Activated CD4-positive, alpha-beta T cell treated with anti-CD3 and anti-CD28 coated beads, Interleukin-2, amount 10 ng/mL, durations not matched to agents 7 days and 5 days (primary cell): ENCODE measurements at regions not wholly inside any gene's neighbourhood (a gene's known extent, or its start where the extent isn't known, plus 50 kb on each side); places are given as distances from the start of the nearest gene placed in this dataset.

Experiments used
- CTCF ChIA-PET: fragments of 350-600 bp; sonication (Branson Sonifier 250); formaldehyde crosslinking; loops from one replicate; lab custom pipeline; 2021; ENCODE audit warnings: antibody characterized with exemption; lab: Charles Lee
- POLR2A ChIA-PET: fragments of 350-600 bp; sonication (Branson Sonifier 250); formaldehyde crosslinking; loops from one replicate; lab custom pipeline; 2021; ENCODE audit warnings: antibody characterized with exemption; lab: Charles Lee
- DNase-seq: peaks from one replicate; pipeline ENCODE4 v3.0.0-alpha.2; 2020
- H3K27ac Mint-ChIP-seq: one replicate; pipeline ENCODE4 v1.8.0; 2021; ENCODE audit warnings: mild to moderate bottlenecking, moderate library complexity, mixed read lengths
- H3K27me3 Mint-ChIP-seq: one replicate; pipeline ENCODE4 v1.8.0; 2021; ENCODE audit warnings: mixed read lengths
- H3K36me3 Mint-ChIP-seq: one replicate; pipeline ENCODE4 v1.8.0; 2021; ENCODE audit warnings: low read depth, mixed read lengths
- H3K4me1 Mint-ChIP-seq: one replicate; pipeline ENCODE4 v1.8.0; 2021; ENCODE audit warnings: mixed read lengths
- H3K4me3 Mint-ChIP-seq: one replicate; pipeline ENCODE4 v1.8.0; 2021; ENCODE audit warnings: mild to moderate bottlenecking, moderate library complexity, mixed read lengths
- H3K9me3 Mint-ChIP-seq: one replicate; pipeline ENCODE4 v1.8.0; 2021; ENCODE audit warnings: mixed read lengths

DNA sequence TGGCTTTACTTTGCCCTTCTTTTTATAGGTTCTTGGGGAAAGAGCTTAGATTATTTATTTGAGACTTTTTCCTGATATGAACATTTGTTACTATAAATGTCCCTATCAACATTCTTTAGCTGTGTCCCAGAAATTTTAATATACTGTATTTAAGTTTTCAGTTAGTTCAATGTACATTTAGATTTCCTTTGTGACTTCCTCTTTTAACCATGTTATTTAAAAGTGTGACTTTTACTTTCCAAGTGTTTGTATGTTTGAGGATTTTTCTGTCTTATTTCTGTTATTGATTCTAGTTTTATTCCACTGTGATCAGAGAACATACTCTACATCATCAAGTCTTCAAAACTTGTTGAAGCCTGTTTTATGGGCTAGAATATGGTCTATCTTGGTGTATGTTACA is 72.7 kb upstream of the SPRY2 start:
- Mint-ChIP-seq H3K4me3 (no peak overlapping the region), H3K4me1 (no peaks in the 10 kb centered on the region), H3K27me3 (no peaks in the 10 kb centered on the region), H3K36me3 (no peaks in the 10 kb centered on the region), H3K9me3 (peaks cover 1% of the 10 kb centered on the region), H3K27ac (no peak overlapping the region)
- POLR2A ChIA-PET, result no interaction called here
- DNase-seq, result no peak
- CTCF ChIA-PET, result no interaction called here

DNA sequence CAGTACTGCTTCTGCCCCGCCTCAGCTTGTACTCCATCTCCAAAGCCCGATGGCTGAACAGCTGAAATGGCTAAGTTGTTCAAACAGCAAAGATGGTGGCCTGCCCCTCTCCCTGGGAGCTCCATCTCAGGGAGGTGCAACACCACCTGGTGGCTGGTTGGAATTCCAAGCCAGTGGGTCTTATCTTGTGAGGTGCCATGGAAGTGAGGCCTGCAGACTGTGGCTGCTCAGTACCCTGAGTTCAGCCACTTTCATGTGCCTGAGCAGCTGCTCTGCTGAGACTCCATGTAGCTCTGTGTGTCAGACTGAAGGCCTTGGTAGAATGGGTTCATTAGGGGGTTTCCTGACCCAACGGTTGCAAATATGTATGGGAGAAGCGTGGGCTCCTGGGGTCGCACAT is 67.3 kb upstream of the SPRY2 start:
- CTCF ChIA-PET, result no interaction called here
- no peaks in the 10 kb centered on the region for H3K27me3 Mint-ChIP-seq
- POLR2A ChIA-PET, result no interaction called here
- no peak for DNase-seq
- H3K9me3 Mint-ChIP-seq, result peaks cover 17% of the 10 kb centered on the region
- no peaks in the 10 kb centered on the region for H3K36me3 Mint-ChIP-seq
- H3K4me3 Mint-ChIP-seq, result no peak overlapping the region
- no peak overlapping the region for H3K27ac Mint-ChIP-seq
- H3K4me1 Mint-ChIP-seq, result no peaks in the 10 kb centered on the region

DNA sequence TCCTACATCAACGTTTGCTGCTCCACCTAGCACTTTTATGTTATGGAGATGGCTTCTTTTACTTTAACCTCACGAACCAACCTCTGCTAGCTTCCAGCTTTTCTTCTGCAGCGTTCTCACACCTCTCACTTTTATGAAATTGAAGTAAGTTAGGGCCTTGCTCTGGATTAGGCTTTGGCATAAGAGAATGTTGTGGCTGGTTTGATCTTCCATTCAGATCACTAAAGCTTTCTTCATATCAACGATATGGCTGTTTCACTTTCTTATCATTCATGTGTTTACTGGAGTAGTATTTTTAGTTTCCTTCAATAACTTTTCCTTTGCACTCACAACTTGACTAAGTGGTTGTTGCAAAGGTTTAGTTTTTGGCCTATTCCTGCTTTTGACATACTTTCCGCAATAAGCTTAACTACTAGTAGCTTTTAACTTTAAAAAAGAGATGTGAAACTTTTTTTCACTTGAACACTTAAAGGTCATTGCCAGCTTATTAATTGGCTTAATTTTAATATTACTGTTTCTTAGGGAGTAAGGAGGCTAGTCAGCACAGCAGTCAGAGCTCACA is 60.0 kb upstream of the SPRY2 start:
- Mint-ChIP-seq H3K9me3 (peaks cover 12% of the 10 kb centered on the region), H3K27me3 (no peaks in the 10 kb centered on the region), H3K4me3 (no peak overlapping the region), H3K4me1 (peaks cover 30% of the 10 kb centered on the region), H3K36me3 (no peaks in the 10 kb centered on the region), H3K27ac (peak overlapping the region; percentile 73)
- CTCF ChIA-PET, result no interaction called here
- POLR2A ChIA-PET, result interaction anchor here (0.6 kb wide), 1 partner anchor 57 kb away, joined by 3 read pairs; no protein-coding TSS in a partner anchor
- no peak for DNase-seq

GRCh38 chr13:80400164-80400864 is 59.4 kb upstream of the SPRY2 start:
- Mint-ChIP-seq H3K4me3 (no peak overlapping the region), H3K27me3 (no peaks in the 10 kb centered on the region), H3K36me3 (no peaks in the 10 kb centered on the region), H3K4me1 (peaks cover 30% of the 10 kb centered on the region), H3K9me3 (peaks cover 9% of the 10 kb centered on the region), H3K27ac (peak overlapping the region; percentile 73)
- DNase-seq, result no peak
- ChIA-PET CTCF (no interaction called here), POLR2A (no interaction called here)

DNA sequence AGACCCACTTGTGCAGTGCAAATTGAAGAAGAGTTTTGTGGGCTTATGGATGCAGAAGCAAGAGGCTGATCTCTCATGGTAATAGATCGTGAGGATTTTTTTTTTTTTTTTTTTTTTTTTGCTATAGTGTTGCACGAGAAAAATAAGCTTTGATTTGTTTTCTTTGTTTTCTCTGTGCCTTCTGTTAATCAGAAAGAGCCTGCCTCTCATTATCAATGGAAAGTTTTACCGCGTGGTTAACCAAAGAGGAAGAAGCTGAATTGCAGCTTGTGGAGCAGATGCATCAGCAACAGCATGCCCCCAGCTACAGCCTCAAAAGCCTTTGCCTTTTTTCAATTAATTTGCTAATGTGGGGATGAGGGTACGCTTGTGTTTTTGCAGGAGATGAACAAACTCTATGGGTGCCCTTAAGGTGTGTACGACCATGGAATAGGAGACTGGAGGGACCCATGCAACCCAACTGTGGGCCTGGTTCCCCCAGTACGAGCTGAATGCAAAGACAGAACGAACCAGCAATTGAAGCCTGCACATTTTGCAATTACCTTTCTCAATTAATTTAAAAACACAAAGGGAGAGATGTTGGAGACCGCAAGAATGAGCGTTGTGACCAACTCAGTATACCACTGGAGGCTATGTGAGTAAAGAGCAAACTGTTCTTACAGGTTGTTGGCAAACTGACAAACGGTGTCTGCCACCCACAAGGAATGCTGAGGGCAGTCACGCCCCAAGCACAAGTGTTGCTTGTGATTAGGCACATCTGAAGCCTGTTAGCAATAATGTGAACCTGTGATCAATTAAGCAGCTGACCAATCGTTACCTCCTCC is 58.6 kb upstream of the SPRY2 start:
- peak; percentile 16 for DNase-seq
- no peaks in the 10 kb centered on the region for H3K27me3 Mint-ChIP-seq
- H3K36me3 Mint-ChIP-seq, result no peaks in the 10 kb centered on the region
- no peak overlapping the region for H3K4me3 Mint-ChIP-seq
- peaks cover 3% of the 10 kb centered on the region for H3K9me3 Mint-ChIP-seq
- POLR2A ChIA-PET, result no interaction called here
- peak overlapping the region; percentile 76 for H3K27ac Mint-ChIP-seq
- H3K4me1 Mint-ChIP-seq, result peaks cover 30% of the 10 kb centered on the region
- CTCF ChIA-PET, result no interaction called here
